H1 (cell line): ENCODE measurements at regions not wholly inside any gene's neighbourhood (a gene's known extent, or its start where the extent isn't known, plus 50 kb on each side); places are given as distances from the start of the nearest gene placed in this dataset.

ENCODE experiments used
- CTCF ChIA-PET: fragments of 300-600 bp; sonication (Branson Sonifier 250); formaldehyde crosslinking; loops from one replicate; lab custom pipeline; 2021; ENCODE audit not compliant: partially characterized antibody; lab: Charles Lee
- POLR2A ChIA-PET: fragments of 300-600 bp; sonication (Branson Sonifier 250); formaldehyde crosslinking; loops from one replicate; lab custom pipeline; 2021; ENCODE audit warnings: inconsistent platforms; ENCODE audit not compliant: partially characterized antibody; lab: Charles Lee
- DNase-seq, 2 experiments: peaks; one replicate each; pipeline versions ENCODE4 v3.0.0 to v3.0.0-alpha.2; 2010 to 2022; ENCODE audit warnings: low spot score in 2 of 2, low read depth in 1 of 2, mixed read lengths in 1 of 2
- FAIRE-seq: peaks from 2 replicates; lab custom pipeline; 2011; peaks lifted over from hg19 to GRCh38; lab: Jason Lieb, UNC
- H2AFZ ChIP-seq: 2 replicates; pipeline ENCODE4 v1.8.1; 2012; ENCODE audit warnings: low read length, inconsistent platforms
- H2AK5ac ChIP-seq: 2 replicates; pipeline ENCODE4 v1.6.1; 2013; ENCODE audit warnings: low read depth, low read length
- H2BK120ac ChIP-seq: replicated peaks from 2 replicates; pipeline ENCODE3; 2013; ENCODE audit warnings: low read depth, low read length, inconsistent platforms
- H2BK12ac ChIP-seq: 2 replicates; pipeline ENCODE4 v1.6.1; 2013; ENCODE audit warnings: low read depth, low read length
- H2BK15ac ChIP-seq: 2 replicates; pipeline ENCODE4 v1.6.1; 2013; ENCODE audit warnings: low read length
- H2BK20ac ChIP-seq: 2 replicates; pipeline ENCODE4 v1.6.1; 2013; ENCODE audit warnings: low read length
- H2BK5ac ChIP-seq: 2 replicates; pipeline ENCODE4 v1.6.1; 2013; ENCODE audit warnings: low read depth, low read length
- H3K14ac ChIP-seq: 2 replicates; pipeline ENCODE4 v1.6.1; 2013; ENCODE audit warnings: inconsistent platforms; ENCODE audit not compliant: insufficient read length
- H3K18ac ChIP-seq: 2 replicates; pipeline ENCODE4 v1.6.1; 2013; ENCODE audit warnings: low read length; ENCODE audit errors: extremely low read depth
- H3K23ac ChIP-seq: 2 replicates; pipeline ENCODE4 v1.6.1; 2013; ENCODE audit warnings: inconsistent platforms; ENCODE audit not compliant: insufficient read length
- H3K23me2 ChIP-seq: 2 replicates; pipeline ENCODE4 v1.6.1; 2013; ENCODE audit warnings: low read depth, low read length
- H3K27ac ChIP-seq: 2 replicates; pipeline ENCODE4 v1.6.1; 2011; ENCODE audit warnings: low read depth, low read length, inconsistent platforms
- H3K27me3 ChIP-seq, 4 experiments: replicated peaks in 1 of 4; 1 replicate in 1 of 4; 2 replicates in 3 of 4; pipeline versions ENCODE4 v1.6.1 to v1.8.1; 2011 to 2013; ENCODE audit warnings: low read length in 3 of 4, mild to moderate bottlenecking in 3 of 4, inconsistent platforms in 2 of 4, mixed read lengths in 2 of 4, moderate library complexity in 1 of 4; ENCODE audit not compliant: control insufficient read depth in 3 of 4, insufficient read depth in 3 of 4; ENCODE audit errors: extremely low read depth in 1 of 4
- H3K36me3 ChIP-seq, 4 experiments: 2 replicates each; pipeline versions ENCODE4 v1.6.1 to v1.8.1; 2011 to 2013; ENCODE audit warnings: mild to moderate bottlenecking in 4 of 4, low read length in 3 of 4, moderate library complexity in 2 of 4, control low read depth in 1 of 4, inconsistent platforms in 1 of 4; ENCODE audit not compliant: insufficient read depth in 4 of 4, control insufficient read depth in 2 of 4
- H3K4ac ChIP-seq: replicated peaks from 2 replicates; pipeline ENCODE3; 2013; ENCODE audit warnings: low read length, low read depth, mixed read lengths, inconsistent platforms; ENCODE audit not compliant: insufficient read length
- H3K4me1 ChIP-seq, 4 experiments: replicated peaks in 1 of 4; 1 replicate in 1 of 4; 2 replicates in 3 of 4; pipeline versions ENCODE4 v1.6.1 to v1.8.1; 2011 to 2013; ENCODE audit warnings: low read length in 3 of 4, inconsistent platforms in 2 of 4, mixed read lengths in 1 of 4; ENCODE audit not compliant: insufficient read depth in 4 of 4, control insufficient read depth in 3 of 4
- H3K4me2 ChIP-seq, 2 experiments: 2 replicates each; pipeline versions ENCODE4 v1.6.1 to v1.8.1; 2011 to 2013; ENCODE audit warnings: low read depth in 2 of 2, low read length in 2 of 2, control low read depth in 1 of 2, inconsistent platforms in 1 of 2, mild to moderate bottlenecking in 1 of 2; ENCODE audit not compliant: insufficient read depth in 1 of 2
- H3K4me3 ChIP-seq, 4 experiments: fragments of 200-600, 300-600 bp in 1 of 4; sonication (generic), shearing (Covaris generic), sonication (Bioruptor Twin) in 1 of 4; 2 replicates each; pipeline versions ENCODE4 v1.5.1 to v1.8.1; 2011 to 2016; ENCODE audit warnings: low read length in 4 of 4, low read depth in 3 of 4, control low read depth in 2 of 4, inconsistent platforms in 2 of 4, mild to moderate bottlenecking in 2 of 4, mixed read lengths in 1 of 4, moderate library complexity in 1 of 4; ENCODE audit not compliant: insufficient read depth in 2 of 4; ENCODE audit errors: extremely low read depth in 1 of 4
- H3K56ac ChIP-seq: replicated peaks from 2 replicates; pipeline ENCODE3; 2013; ENCODE audit warnings: low read depth, mild to moderate bottlenecking, mixed read lengths, low read length, inconsistent platforms; ENCODE audit not compliant: insufficient read length
- H3K79me1 ChIP-seq: 2 replicates; pipeline ENCODE4 v1.6.1; 2013; ENCODE audit warnings: low read depth, low read length, control low read depth
- H3K79me2 ChIP-seq, 2 experiments: 2 replicates each; pipeline versions ENCODE4 v1.6.1 to v1.8.1; 2012 to 2013; ENCODE audit warnings: low read length in 2 of 2, mild to moderate bottlenecking in 2 of 2, inconsistent platforms in 1 of 2; ENCODE audit not compliant: insufficient read depth in 2 of 2, control insufficient read depth in 1 of 2
- H3K9ac ChIP-seq, 4 experiments: replicated peaks in 1 of 4; 1 replicate in 1 of 4; 2 replicates in 3 of 4; pipeline versions ENCODE4 v1.6.1 to v1.8.1; 2011 to 2013; ENCODE audit warnings: low read depth in 3 of 4, low read length in 3 of 4, control low read depth in 2 of 4, mild to moderate bottlenecking in 2 of 4, moderate library complexity in 2 of 4, inconsistent platforms in 1 of 4; ENCODE audit errors: extremely low read depth in 1 of 4
- H3K9me3 ChIP-seq, 2 experiments: 2 replicates each; pipeline versions ENCODE4 v1.6.1 to v1.8.1; 2012 to 2013; ENCODE audit warnings: mild to moderate bottlenecking in 2 of 2, moderate library complexity in 2 of 2, control low read depth in 1 of 2, inconsistent platforms in 1 of 2, low read depth in 1 of 2, low read length in 1 of 2, mixed read lengths in 1 of 2; ENCODE audit not compliant: insufficient read depth in 2 of 2
- H4K20me1 ChIP-seq, 2 experiments: replicated peaks in 1 of 2; 2 replicates each; pipeline versions ENCODE3 to v1.8.1; 2011 to 2013; ENCODE audit warnings: inconsistent platforms in 2 of 2, low read length in 2 of 2, mild to moderate bottlenecking in 1 of 2; ENCODE audit not compliant: insufficient read depth in 2 of 2, control insufficient read depth in 1 of 2
- H4K5ac ChIP-seq: 2 replicates; pipeline ENCODE4 v1.6.1; 2013; ENCODE audit warnings: low read length, low read depth, mixed read lengths, inconsistent platforms; ENCODE audit not compliant: insufficient read length
- H4K8ac ChIP-seq: 2 replicates; pipeline ENCODE4 v1.8.0; 2013; ENCODE audit warnings: mild to moderate bottlenecking, moderate library complexity, low read length, inconsistent platforms; ENCODE audit not compliant: insufficient read depth; ENCODE audit errors: extremely low read depth
- H4K91ac ChIP-seq: replicated peaks from 2 replicates; pipeline ENCODE3; 2013; ENCODE audit warnings: low read length, mixed read lengths, inconsistent platforms; ENCODE audit not compliant: insufficient read length
- CREB1 ChIP-seq: IDR thresholded peaks from 2 replicates; pipeline ENCODE4 v1.6.1; 2012; ENCODE audit warnings: inconsistent platforms
- HDAC6 ChIP-seq: IDR thresholded peaks from one replicate; pipeline ENCODE4 v1.7.1; 2012; ENCODE audit warnings: low read depth, mild to moderate bottlenecking, inconsistent platforms, low read length, moderate library complexity
- JUND ChIP-seq: IDR thresholded peaks from 2 replicates; pipeline ENCODE4 v1.6.1; 2011; ENCODE audit warnings: mild to moderate bottlenecking, improper control_type of control experiment, low read length
- NRF1 ChIP-seq: IDR thresholded peaks from 2 replicates; pipeline ENCODE4 v1.6.1; 2011; ENCODE audit warnings: mild to moderate bottlenecking, low read depth, low read length, improper control_type of control experiment
- POLR2AphosphoS5 ChIP-seq: IDR thresholded peaks from 2 replicates; pipeline ENCODE4 v1.6.1; 2011; ENCODE audit warnings: low read depth, low read length
- POU5F1 ChIP-seq: IDR thresholded peaks from 2 replicates; pipeline ENCODE4 v1.6.1; 2011; ENCODE audit warnings: low read depth, mild to moderate bottlenecking, low read length, moderate library complexity
- RFX5 ChIP-seq: IDR thresholded peaks from 2 replicates; pipeline ENCODE4 v1.6.1; 2011; ENCODE audit warnings: low read depth, low read length, improper control_type of control experiment, borderline replicate concordance
- SP2 ChIP-seq: IDR thresholded peaks from 2 replicates; pipeline ENCODE4 v1.6.1; 2012; ENCODE audit warnings: mild to moderate bottlenecking, low read length, inconsistent platforms
- TAF1 ChIP-seq: IDR thresholded peaks from 2 replicates; pipeline ENCODE4 v1.6.1; 2011; ENCODE audit warnings: mild to moderate bottlenecking, low read depth, low read length
- TAF7 ChIP-seq: optimal IDR thresholded peaks from 2 replicates; pipeline ENCODE3; 2011; ENCODE audit warnings: low read depth, mild to moderate bottlenecking, inconsistent platforms, low read length, moderate library complexity, borderline replicate concordance
- TEAD4 ChIP-seq: IDR thresholded peaks from 2 replicates; pipeline ENCODE4 v1.6.1; 2012; ENCODE audit warnings: low read depth, low read length, inconsistent platforms, mixed read lengths
- WGBS, 2 experiments: shearing (Covaris generic) in 1 of 2; methylation state at CpG; one replicate each; pipeline versions ENCODE4 v1.1.6 to v1.1.7; 2013 to 2015; ENCODE audit warnings: low lambda C conversion rate in 2 of 2, mixed read lengths in 2 of 2, inconsistent platforms in 1 of 2, low coverage in 1 of 2, missing lambda C conversion rate in 1 of 2; ENCODE audit not compliant: insufficient replicate concordance in 2 of 2, insufficient coverage in 1 of 2, insufficient read length in 1 of 2; ENCODE audit errors: extremely low coverage in 1 of 2, missing lambda C conversion rate in 1 of 2; 5-methylcytosine and 5-hydroxymethylcytosine counted together

- DNase-seq (no peak), FAIRE-seq (no peak)
- peaks cover 0 to 7% (median 3%) of the 10 kb centered on the region in 4 experiments; a peak in 4 of 7 replicates for H3K4me1 ChIP-seq
- CTCF ChIA-PET = no interaction called here
- H2AK5ac ChIP-seq = no peak overlapping the region
- H3K79me1 ChIP-seq = no peaks in the 10 kb centered on the region
- WGBS, 2 experiments = 86% methylated on average over 3 of the region's 3 CpGs; no CpG with 5 or more reads in 1 of the 2 experiments
- no peak overlapping the region for H3K4me2 ChIP-seq
- H4K8ac ChIP-seq = no peak overlapping the region
- POLR2A ChIA-PET = no interaction called here
- no peak overlapping the region for H3K4ac ChIP-seq
- no peak overlapping the region for H3K18ac ChIP-seq
- no peak overlapping the region for H3K14ac ChIP-seq
- H4K20me1 ChIP-seq = no peaks in the 10 kb centered on the region
- H2BK15ac ChIP-seq = no peak overlapping the region
- no peaks in the 10 kb centered on the region for H3K9me3 ChIP-seq
- no peak overlapping the region for H2BK12ac ChIP-seq
- no peaks in the 10 kb centered on the region for H3K23me2 ChIP-seq
- H3K9ac ChIP-seq = no peak overlapping the region
- no peaks in the 10 kb centered on the region for H3K79me2 ChIP-seq
- no peak overlapping the region for H2AFZ ChIP-seq
- H3K4me3 ChIP-seq = no peak overlapping the region
- H4K5ac ChIP-seq = no peak overlapping the region
- H3K27me3 ChIP-seq = no peaks in the 10 kb centered on the region
- no peak overlapping the region for H2BK5ac ChIP-seq
- H3K56ac ChIP-seq = no peak overlapping the region
- H3K36me3 ChIP-seq = no peaks in the 10 kb centered on the region
- no peak overlapping the region for H4K91ac ChIP-seq
- no peak overlapping the region for H3K27ac ChIP-seq
- H2BK120ac ChIP-seq = no peak overlapping the region
- H2BK20ac ChIP-seq = no peak overlapping the region
- H3K23ac ChIP-seq = no peak overlapping the region
- no peak for TF ChIP-seq CREB1
- TF ChIP-seq NRF1 = no peak
- no peak for TF ChIP-seq JUND
- no peak for TF ChIP-seq RFX5
- TF ChIP-seq POU5F1 = no peak
- no peak for TF ChIP-seq TAF7
- TF ChIP-seq POLR2AphosphoS5 = no peak
- no peak for TF ChIP-seq TEAD4
- no peak for TF ChIP-seq HDAC6
- no peak for TF ChIP-seq TAF1
- no peak for TF ChIP-seq SP2
Measured at GRCh38 chr6:86508230-86508629, 429.1 kb upstream of the HTR1E start.
